Neural progenitor cell (in vitro differentiated cells): ENCODE measurements at regions not wholly inside any gene's neighbourhood (a gene's known extent, or its start where the extent isn't known, plus 50 kb on each side); places are given as distances from the start of the nearest gene placed in this dataset.

Source experiments
- EZH2 ChIP-seq: fragments of 200-600 bp; sonication (generic); IDR thresholded peaks from 2 replicates; pipeline ENCODE4 v1.6.1; 2017; ENCODE audit warnings: antibody characterized with exemption, mild to moderate bottlenecking, moderate library complexity
- EZH2phosphoT487 ChIP-seq: fragments of 200-600 bp; sonication (generic); IDR thresholded peaks from 2 replicates; pipeline ENCODE4 v1.6.1; 2017; ENCODE audit warnings: antibody characterized with exemption
- TF ChIP-seq, protein P1 (sequence below): fragments of 200-600 bp; sonication (generic); IDR thresholded peaks from 2 replicates; pipeline ENCODE4 v1.5.1; 2017; ENCODE audit warnings: antibody characterized with exemption, mild to moderate bottlenecking

- TF ChIP-seq, protein P1, sequence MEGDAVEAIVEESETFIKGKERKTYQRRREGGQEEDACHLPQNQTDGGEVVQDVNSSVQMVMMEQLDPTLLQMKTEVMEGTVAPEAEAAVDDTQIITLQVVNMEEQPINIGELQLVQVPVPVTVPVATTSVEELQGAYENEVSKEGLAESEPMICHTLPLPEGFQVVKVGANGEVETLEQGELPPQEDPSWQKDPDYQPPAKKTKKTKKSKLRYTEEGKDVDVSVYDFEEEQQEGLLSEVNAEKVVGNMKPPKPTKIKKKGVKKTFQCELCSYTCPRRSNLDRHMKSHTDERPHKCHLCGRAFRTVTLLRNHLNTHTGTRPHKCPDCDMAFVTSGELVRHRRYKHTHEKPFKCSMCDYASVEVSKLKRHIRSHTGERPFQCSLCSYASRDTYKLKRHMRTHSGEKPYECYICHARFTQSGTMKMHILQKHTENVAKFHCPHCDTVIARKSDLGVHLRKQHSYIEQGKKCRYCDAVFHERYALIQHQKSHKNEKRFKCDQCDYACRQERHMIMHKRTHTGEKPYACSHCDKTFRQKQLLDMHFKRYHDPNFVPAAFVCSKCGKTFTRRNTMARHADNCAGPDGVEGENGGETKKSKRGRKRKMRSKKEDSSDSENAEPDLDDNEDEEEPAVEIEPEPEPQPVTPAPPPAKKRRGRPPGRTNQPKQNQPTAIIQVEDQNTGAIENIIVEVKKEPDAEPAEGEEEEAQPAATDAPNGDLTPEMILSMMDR: no peak
- TF ChIP-seq EZH2phosphoT487: no peak
- no peak for TF ChIP-seq EZH2
Observed at GRCh38 chr9:14383294-14383693, 69.4 kb upstream of the NFIB start.
